GM12878 (cell line): ENCODE measurements at regions not wholly inside any gene's neighbourhood (a gene's known extent, or its start where the extent isn't known, plus 50 kb on each side); places are given as distances from the start of the nearest gene placed in this dataset.

Experiments used
- ATAC-seq: fragments of 200-7000 bp; cut with Tn5 transposase; 3 replicates; pipeline ENCODE4 v1.9.1; 2020; ENCODE audit warnings: mild to moderate bottlenecking, moderate library complexity
- BruUV-seq: library from RNA; stranded (reverse); fragments of 400-500 nt; replicated peaks from 2 replicates; lab custom pipeline; 2021; lab: Mats Ljungman, UMichigan
- CTCF ChIA-PET: fragments of 300-600 bp; sonication (Branson Sonifier 250); formaldehyde crosslinking; extraction: SDS; loops from one replicate; lab custom pipeline; 2021; ENCODE audit warnings: inconsistent platforms; lab: Yijun Ruan, JAX
- POLR2A ChIA-PET: fragments of 350-600 bp; formaldehyde crosslinking; extraction: SDS; loops from one replicate; lab custom pipeline; 2021; ENCODE audit warnings: inconsistent platforms; lab: Charles Lee
- RAD21 ChIA-PET: fragments of 300-600 bp; sonication (Branson Sonifier 250); formaldehyde crosslinking; loops from one replicate; lab custom pipeline; 2023; ENCODE audit warnings: antibody characterized with exemption; ENCODE audit not compliant: unreplicated experiment; lab: Charles Lee
- SMC1A ChIA-PET: fragments of 300-600 bp; sonication (Branson Sonifier 250); formaldehyde crosslinking; loops from one replicate; lab custom pipeline; 2023; ENCODE audit not compliant: unreplicated experiment, uncharacterized antibody; lab: Charles Lee
- DNase-seq: peaks from one replicate; pipeline ENCODE4 v3.0.0-alpha.2; 2011; ENCODE audit warnings: low read depth, low spot score
- FAIRE-seq: peaks from 3 replicates; lab custom pipeline; 2011; peaks lifted over from hg19 to GRCh38; lab: Jason Lieb, UNC
- H2AFZ ChIP-seq: 2 replicates; pipeline ENCODE4 v1.6.0; 2011; ENCODE audit warnings: low read depth, low read length, control low read depth; ENCODE audit not compliant: control insufficient read depth
- H3K27ac ChIP-seq: 2 replicates; pipeline ENCODE4 v1.5.1; 2011; ENCODE audit warnings: control low read depth; ENCODE audit not compliant: control insufficient read depth, insufficient read depth
- H3K27me3 ChIP-seq, 2 experiments: replicated peaks in 1 of 2; 2 replicates each; pipeline versions ENCODE4 v1.6.0 to v1.6.1; 2011; ENCODE audit warnings: low read length in 1 of 2; ENCODE audit not compliant: control insufficient read depth in 2 of 2, insufficient read depth in 2 of 2
- H3K36me3 ChIP-seq, 2 experiments: 2 replicates each; pipeline ENCODE4 v1.5.1; 2011; ENCODE audit warnings: low read length in 1 of 2; ENCODE audit not compliant: control insufficient read depth in 2 of 2, insufficient read depth in 2 of 2
- H3K4me1 ChIP-seq: 2 replicates; pipeline ENCODE4 v1.6.1; 2011; ENCODE audit warnings: mild to moderate bottlenecking, low read length, moderate library complexity, mixed read lengths; ENCODE audit not compliant: control insufficient read depth, insufficient read depth
- H3K4me2 ChIP-seq: 2 replicates; pipeline ENCODE4 v1.6.0; 2011; ENCODE audit warnings: control low read depth; ENCODE audit not compliant: control insufficient read depth, insufficient read depth
- H3K4me3 ChIP-seq: fragments of 200-600 bp; sonication (generic); 2 replicates; pipeline ENCODE4 v1.5.1; 2016
- H3K79me2 ChIP-seq: 2 replicates; pipeline ENCODE4 v1.6.0; 2011; ENCODE audit warnings: low read length; ENCODE audit not compliant: control insufficient read depth, insufficient read depth
- H3K9ac ChIP-seq: 2 replicates; pipeline ENCODE4 v1.8.0; 2011; ENCODE audit warnings: low read length, control low read depth, mixed read lengths; ENCODE audit not compliant: control insufficient read depth, insufficient read depth
- H3K9me3 ChIP-seq: replicated peaks from 3 replicates; pipeline ENCODE4 v1.5.1; 2011; ENCODE audit warnings: mild to moderate bottlenecking, low read length; ENCODE audit not compliant: control insufficient read depth, insufficient read depth
- H4K20me1 ChIP-seq: 2 replicates; pipeline ENCODE4 v1.6.0; 2011; ENCODE audit not compliant: control insufficient read depth, insufficient read depth
- ASH2L ChIP-seq: fragments of 300-600, 200-600 bp; sonication (generic); IDR thresholded peaks from 2 replicates; pipeline ENCODE4 v1.6.1; 2017; ENCODE audit warnings: low read depth, mild to moderate bottlenecking, borderline replicate concordance
- CBFB ChIP-seq: IDR thresholded peaks from 2 replicates; pipeline ENCODE4 v1.6.1; 2016; ENCODE audit warnings: antibody characterized with exemption, low read depth
- ELK1 ChIP-seq: IDR thresholded peaks from 2 replicates; pipeline ENCODE4 v1.6.1; 2012; ENCODE audit warnings: low read depth, low read length, improper control_type of control experiment
- ESRRA ChIP-seq: IDR thresholded peaks from 2 replicates; pipeline ENCODE4 v1.6.1; 2012; ENCODE audit warnings: mild to moderate bottlenecking, low read length, improper control_type of control experiment
- FOS ChIP-seq: IDR thresholded peaks from 3 replicates; pipeline ENCODE4 v1.6.1; 2011; ENCODE audit warnings: borderline replicate concordance; ENCODE audit not compliant: insufficient read length; ENCODE audit errors: extremely low read depth
- GATAD2B ChIP-seq: fragments of 450-650 bp; conservative IDR thresholded peaks from 2 replicates; pipeline ENCODE4 v1.6.1; 2017; ENCODE audit warnings: low read depth, mild to moderate bottlenecking, moderate library complexity
- HCFC1 ChIP-seq: fragments of 150-350 bp; IDR thresholded peaks from 2 replicates; pipeline ENCODE4 v1.6.1; 2014; ENCODE audit warnings: low read length
- IRF3 ChIP-seq: fragments of 450-650 bp; IDR thresholded peaks from 2 replicates; pipeline ENCODE4 v1.6.1; 2014; ENCODE audit warnings: mild to moderate bottlenecking
- IRF5 ChIP-seq: fragments of 450-650 bp; IDR thresholded peaks from 2 replicates; pipeline ENCODE4 v1.6.1; 2017; ENCODE audit warnings: borderline replicate concordance
- KAT2A ChIP-seq: conservative IDR thresholded peaks from 2 replicates; pipeline ENCODE4 v1.6.1; 2011; ENCODE audit warnings: low read depth, low read length; ENCODE audit not compliant: control insufficient read depth
- MYB ChIP-seq: fragments of 150-350 bp; IDR thresholded peaks from 2 replicates; pipeline ENCODE4 v1.6.1; 2014; ENCODE audit warnings: mild to moderate bottlenecking, low read depth, low read length, borderline replicate concordance
- NFXL1 ChIP-seq: fragments of 450-650 bp; IDR thresholded peaks from 2 replicates; pipeline ENCODE4 v1.6.1; 2017; ENCODE audit warnings: antibody characterized with exemption, mild to moderate bottlenecking, borderline replicate concordance
- NRF1 ChIP-seq: conservative IDR thresholded peaks from 2 replicates; pipeline ENCODE4 v1.6.1; 2011; ENCODE audit warnings: mild to moderate bottlenecking, low read depth, low read length, improper control_type of control experiment
- RCOR1 ChIP-seq: conservative IDR thresholded peaks from 2 replicates; pipeline ENCODE4 v1.6.1; 2012; ENCODE audit warnings: low read depth, low read length, improper control_type of control experiment
- ZNF622 ChIP-seq: fragments of 450-650 bp; IDR thresholded peaks from 2 replicates; pipeline ENCODE4 v1.6.1; 2017; ENCODE audit warnings: mild to moderate bottlenecking, inconsistent platforms
- WGBS: methylation state at CpG from one replicate; pipeline ENCODE4 v1.1.6; 2016; ENCODE audit warnings: low lambda C conversion rate; ENCODE audit not compliant: insufficient replicate concordance, insufficient coverage; ENCODE audit errors: missing lambda C conversion rate; 5-methylcytosine and 5-hydroxymethylcytosine counted together
- in situ Hi-C: fragments of 300-500 bp; cut with MboI; formaldehyde crosslinking; loops from 9 replicates; pipeline ENCODE4 v1.14.3; 2018; ENCODE audit warnings: mixed read lengths
- intact Hi-C: fragments of 100-400 bp; cut with micrococcal nuclease; formaldehyde crosslinking; loops from one replicate; pipeline ENCODE4 v1.14.2; 2022; ENCODE audit not compliant: unreplicated experiment
- TF ChIP-seq, protein P1 (sequence below): IDR thresholded peaks from 2 replicates; pipeline ENCODE4 v1.6.1; 2011; ENCODE audit warnings: borderline replicate concordance, low read depth, mild to moderate bottlenecking, moderate library complexity, mixed read lengths, low read length; ENCODE audit not compliant: insufficient read depth; ENCODE audit errors: extremely low read length
- TF ChIP-seq, protein P2 (sequence below): IDR thresholded peaks from 2 replicates; pipeline ENCODE4 v1.6.1; 2011; ENCODE audit warnings: low read depth, low read length, improper control_type of control experiment, borderline replicate concordance

DNA sequence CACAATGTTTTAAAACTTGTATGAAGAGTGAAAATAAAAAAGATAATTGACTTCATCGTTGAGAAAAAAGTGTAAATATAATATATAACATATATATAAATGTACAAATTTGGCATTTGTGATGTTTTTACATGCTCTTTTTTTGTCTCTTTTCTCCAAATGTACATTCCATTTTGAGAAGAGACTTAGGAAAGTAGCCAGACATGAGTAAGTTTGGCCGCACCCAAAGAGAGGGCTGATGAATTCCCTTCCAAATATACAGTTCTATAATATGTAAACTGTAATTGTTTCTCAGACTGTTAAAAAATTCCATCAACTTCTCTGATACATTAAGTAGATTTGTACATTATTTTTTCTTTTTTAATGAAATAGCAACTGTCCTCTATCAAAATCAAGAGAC is 193.2 kb upstream of the MAP3K1 start (continued):
- TF ChIP-seq, protein P1, sequence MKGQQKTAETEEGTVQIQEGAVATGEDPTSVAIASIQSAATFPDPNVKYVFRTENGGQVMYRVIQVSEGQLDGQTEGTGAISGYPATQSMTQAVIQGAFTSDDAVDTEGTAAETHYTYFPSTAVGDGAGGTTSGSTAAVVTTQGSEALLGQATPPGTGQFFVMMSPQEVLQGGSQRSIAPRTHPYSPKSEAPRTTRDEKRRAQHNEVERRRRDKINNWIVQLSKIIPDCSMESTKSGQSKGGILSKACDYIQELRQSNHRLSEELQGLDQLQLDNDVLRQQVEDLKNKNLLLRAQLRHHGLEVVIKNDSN = no peak
- TF ChIP-seq GATAD2B = no peak
- no peak for TF ChIP-seq CBFB
- no peak for TF ChIP-seq RCOR1
- no peak for TF ChIP-seq NFXL1
- no peak for TF ChIP-seq IRF3
- no peak for TF ChIP-seq ASH2L
- TF ChIP-seq KAT2A = no peak
- no peak for TF ChIP-seq IRF5

DNA sequence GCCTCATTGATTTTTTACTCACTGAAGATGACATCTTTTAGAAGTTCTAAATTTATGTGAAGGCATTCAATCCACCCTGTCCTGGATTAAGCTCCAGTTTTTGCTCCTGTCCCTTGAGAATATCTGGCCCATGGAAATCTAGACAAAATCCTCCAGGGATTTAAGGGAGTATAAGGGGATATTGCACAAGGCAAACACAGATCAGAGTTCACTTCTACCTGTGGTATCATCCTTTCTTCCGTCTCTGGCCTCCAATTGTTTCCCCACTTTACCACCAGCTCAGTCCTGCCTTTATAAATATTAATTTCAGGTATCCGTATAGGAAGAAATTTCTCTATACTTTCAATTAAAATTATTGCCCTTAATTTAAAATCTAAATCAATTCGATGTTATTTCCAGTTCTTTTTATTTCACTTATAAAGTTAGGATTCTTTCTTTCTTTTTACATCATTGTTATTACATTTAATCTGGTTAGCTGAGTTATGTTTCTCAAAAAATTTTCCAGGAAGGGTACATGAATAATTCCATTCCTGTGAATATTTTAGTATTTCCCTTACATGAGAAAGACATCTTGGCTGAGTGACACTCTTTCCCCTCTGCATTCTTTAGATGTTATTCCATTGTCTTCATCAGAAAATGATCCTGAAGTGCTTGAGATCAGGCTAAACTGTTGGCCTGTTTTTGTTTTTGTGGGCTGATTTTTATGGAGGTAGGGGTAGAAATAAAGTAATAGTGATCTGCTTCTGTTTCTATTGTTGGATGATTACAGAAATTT is 194.3 kb upstream of the MAP3K1 start:
- no peaks in the 10 kb centered on the region for H3K36me3 ChIP-seq
- CTCF ChIA-PET = no interaction called here
- no peaks in the 10 kb centered on the region for H3K4me1 ChIP-seq
- no peak overlapping the region for H2AFZ ChIP-seq
- 49% methylated on average over 3 of the region's 3 CpGs for WGBS
- DNase-seq = no peak
- H3K9ac ChIP-seq = no peak overlapping the region
- no peaks in the 10 kb centered on the region for H3K27me3 ChIP-seq
- H3K27ac ChIP-seq = no peak overlapping the region
- POLR2A ChIA-PET = no interaction called here
- no peaks in the 10 kb centered on the region for H4K20me1 ChIP-seq
- no TSS peak for BruUV-seq
- H3K4me2 ChIP-seq = no peak overlapping the region
- no peaks in the 10 kb centered on the region for H3K79me2 ChIP-seq
- SMC1A ChIA-PET = no interaction called here
- ATAC-seq = no peak
- peaks cover 5% of the 10 kb centered on the region; the same call in 2 of the 3 replicates for H3K9me3 ChIP-seq
- in situ Hi-C loops (no loop called here), intact Hi-C loops (no loop called here)
- RAD21 ChIA-PET = no interaction called here
- FAIRE-seq = no peak
- H3K4me3 ChIP-seq = no peak overlapping the region
- TF ChIP-seq, protein P2, sequence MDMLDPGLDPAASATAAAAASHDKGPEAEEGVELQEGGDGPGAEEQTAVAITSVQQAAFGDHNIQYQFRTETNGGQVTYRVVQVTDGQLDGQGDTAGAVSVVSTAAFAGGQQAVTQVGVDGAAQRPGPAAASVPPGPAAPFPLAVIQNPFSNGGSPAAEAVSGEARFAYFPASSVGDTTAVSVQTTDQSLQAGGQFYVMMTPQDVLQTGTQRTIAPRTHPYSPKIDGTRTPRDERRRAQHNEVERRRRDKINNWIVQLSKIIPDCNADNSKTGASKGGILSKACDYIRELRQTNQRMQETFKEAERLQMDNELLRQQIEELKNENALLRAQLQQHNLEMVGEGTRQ = no peak
- no peak for TF ChIP-seq HCFC1
- TF ChIP-seq ESRRA = no peak
- no peak for TF ChIP-seq IRF3
- TF ChIP-seq FOS = no peak
- TF ChIP-seq ELK1 = no peak
- TF ChIP-seq NRF1 = no peak
- no peak for TF ChIP-seq ZNF622
- no peak for TF ChIP-seq MYB
